Adipocyte (in vitro differentiated cells): ENCODE measurements at regions not wholly inside any gene's neighbourhood (a gene's known extent, or its start where the extent isn't known, plus 50 kb on each side); places are given as distances from the start of the nearest gene placed in this dataset.
A peak's percentile ranks its signal among the peaks of the same experiment; 100 is the strongest.

Experiments used
- DNase-seq: peaks from one replicate; pipeline ENCODE4 v3.0.0-alpha.2; 2015; ENCODE audit warnings: low read depth
- H3K27me3 ChIP-seq: replicated peaks from 2 replicates; pipeline ENCODE4 v1.7.0; 2013; ENCODE audit warnings: mild to moderate bottlenecking, low read length, moderate library complexity; ENCODE audit not compliant: control insufficient read depth, insufficient read depth
- H3K36me3 ChIP-seq: 2 replicates; pipeline ENCODE4 v1.7.0; 2013; ENCODE audit warnings: low read length, mild to moderate bottlenecking, moderate library complexity; ENCODE audit not compliant: control insufficient read depth, insufficient read depth, severe bottlenecking
- H3K4me1 ChIP-seq: 2 replicates; pipeline ENCODE4 v1.7.0; 2013; ENCODE audit warnings: mild to moderate bottlenecking, low read length, moderate library complexity; ENCODE audit not compliant: control insufficient read depth, insufficient read depth
- H3K4me3 ChIP-seq: 2 replicates; pipeline ENCODE4 v1.7.0; 2013; ENCODE audit warnings: mild to moderate bottlenecking, low read length, moderate library complexity
- H3K9ac ChIP-seq: 2 replicates; pipeline ENCODE4 v1.7.0; 2013; ENCODE audit warnings: mild to moderate bottlenecking, low read length, moderate library complexity
- H3K9me3 ChIP-seq: 2 replicates; pipeline ENCODE4 v1.7.0; 2013; ENCODE audit warnings: mild to moderate bottlenecking, low read length, moderate library complexity; ENCODE audit not compliant: control insufficient read depth

- H3K4me1 ChIP-seq: no peaks in the 10 kb centered on the region
- no peaks in the 10 kb centered on the region for H3K27me3 ChIP-seq
- no peak overlapping the region for H3K4me3 ChIP-seq
- no peaks in the 10 kb centered on the region for H3K36me3 ChIP-seq
- DNase-seq: peak; percentile 47
- no peak overlapping the region for H3K9ac ChIP-seq
- H3K9me3 ChIP-seq: no peaks in the 10 kb centered on the region
Observed at GRCh38 chr5:119897537-119898370, 268.4 kb downstream of the FAM170A start.

GRCh38 chr5:119899981-119900380, 270.6 kb downstream of the FAM170A start:
- H3K4me1 ChIP-seq: no peaks in the 10 kb centered on the region
- H3K27me3 ChIP-seq: no peaks in the 10 kb centered on the region
- no peak for DNase-seq
- H3K9me3 ChIP-seq: no peaks in the 10 kb centered on the region
- no peak overlapping the region for H3K9ac ChIP-seq
- no peaks in the 10 kb centered on the region for H3K36me3 ChIP-seq
- H3K4me3 ChIP-seq: no peak overlapping the region

- H3K4me1 ChIP-seq: no peaks in the 10 kb centered on the region
- H3K27me3 ChIP-seq: no peaks in the 10 kb centered on the region
- H3K9me3 ChIP-seq: no peaks in the 10 kb centered on the region
- H3K9ac ChIP-seq: no peak overlapping the region
- H3K4me3 ChIP-seq: no peak overlapping the region
- DNase-seq: peak; percentile 30
- H3K36me3 ChIP-seq: no peaks in the 10 kb centered on the region
Observed at GRCh38 chr5:119902593-119902992, 273.2 kb downstream of the FAM170A start.

- H3K27me3 ChIP-seq: no peaks in the 10 kb centered on the region
- DNase-seq: no peak
- no peak overlapping the region for H3K9ac ChIP-seq
- H3K36me3 ChIP-seq: no peaks in the 10 kb centered on the region
- H3K4me3 ChIP-seq: no peak overlapping the region
- H3K9me3 ChIP-seq: peaks cover 12% of the 10 kb centered on the region
- no peaks in the 10 kb centered on the region for H3K4me1 ChIP-seq
Observed at GRCh38 chr5:119913425-119913824, 284.1 kb downstream of the FAM170A start.

- no peak overlapping the region for H3K9ac ChIP-seq
- H3K36me3 ChIP-seq: no peaks in the 10 kb centered on the region
- no peaks in the 10 kb centered on the region for H3K9me3 ChIP-seq
- no peak overlapping the region for H3K4me3 ChIP-seq
- H3K4me1 ChIP-seq: no peaks in the 10 kb centered on the region
- no peak for DNase-seq
- no peaks in the 10 kb centered on the region for H3K27me3 ChIP-seq
Observed at GRCh38 chr5:119919279-119919678, 289.9 kb downstream of the FAM170A start.

- Histone ChIP-seq H3K4me1 (no peaks in the 10 kb centered on the region), H3K36me3 (no peaks in the 10 kb centered on the region), H3K27me3 (no peaks in the 10 kb centered on the region), H3K4me3 (no peak overlapping the region), H3K9me3 (no peaks in the 10 kb centered on the region), H3K9ac (no peak overlapping the region)
- DNase-seq: no peak
Observed at GRCh38 chr5:119926301-119926700, 296.9 kb downstream of the FAM170A start.

GRCh38 chr5:119928974-119929373, 299.6 kb downstream of the FAM170A start:
- Histone ChIP-seq H3K9ac (no peak overlapping the region), H3K36me3 (no peaks in the 10 kb centered on the region), H3K27me3 (no peaks in the 10 kb centered on the region), H3K4me3 (no peak overlapping the region), H3K9me3 (no peaks in the 10 kb centered on the region), H3K4me1 (no peaks in the 10 kb centered on the region)
- no peak for DNase-seq

- H3K36me3 ChIP-seq: no peaks in the 10 kb centered on the region
- H3K27me3 ChIP-seq: no peaks in the 10 kb centered on the region
- no peaks in the 10 kb centered on the region for H3K9me3 ChIP-seq
- no peak overlapping the region for H3K9ac ChIP-seq
- H3K4me1 ChIP-seq: no peaks in the 10 kb centered on the region
- no peak for DNase-seq
- H3K4me3 ChIP-seq: no peak overlapping the region
Observed at GRCh38 chr5:119930490-119930889, 301.1 kb downstream of the FAM170A start.

- no peak overlapping the region for H3K9ac ChIP-seq
- no peak overlapping the region for H3K4me3 ChIP-seq
- DNase-seq: peak; percentile 52
- peaks cover 5% of the 10 kb centered on the region for H3K9me3 ChIP-seq
- no peaks in the 10 kb centered on the region for H3K27me3 ChIP-seq
- H3K4me1 ChIP-seq: no peaks in the 10 kb centered on the region
- H3K36me3 ChIP-seq: no peaks in the 10 kb centered on the region
Observed at GRCh38 chr5:119943148-119943547, 313.8 kb downstream of the FAM170A start.

GRCh38 chr5:119945691-119946090, 316.3 kb downstream of the FAM170A start:
- Histone ChIP-seq H3K9me3 (no peaks in the 10 kb centered on the region), H3K9ac (no peak overlapping the region)
- DNase-seq: no peak

GRCh38 chr5:119948162-119948561, 318.8 kb downstream of the FAM170A start:
- H3K9ac ChIP-seq: no peak overlapping the region
- no peaks in the 10 kb centered on the region for H3K4me1 ChIP-seq
- H3K36me3 ChIP-seq: no peaks in the 10 kb centered on the region
- no peaks in the 10 kb centered on the region for H3K9me3 ChIP-seq
- H3K27me3 ChIP-seq: no peaks in the 10 kb centered on the region
- H3K4me3 ChIP-seq: no peak overlapping the region
- DNase-seq: no peak

More at GRCh38 chr5:119945691-119946090, 316.3 kb downstream of the FAM170A start:
- Histone ChIP-seq H3K4me3 (no peak overlapping the region), H3K27me3 (no peaks in the 10 kb centered on the region), H3K4me1 (no peaks in the 10 kb centered on the region), H3K36me3 (no peaks in the 10 kb centered on the region)
